Nucleus accumbens (tissue), 56 donors: ENCODE measurements at regions not wholly inside any gene's neighbourhood (a gene's known extent, or its start where the extent isn't known, plus 50 kb on each side); places are given as distances from the start of the nearest gene placed in this dataset.

Experiments used
- DNase-seq, 56 donors: peaks; one replicate each; lab custom pipeline; 2025; lab: John Stamatoyannopoulos, UW

DNA sequence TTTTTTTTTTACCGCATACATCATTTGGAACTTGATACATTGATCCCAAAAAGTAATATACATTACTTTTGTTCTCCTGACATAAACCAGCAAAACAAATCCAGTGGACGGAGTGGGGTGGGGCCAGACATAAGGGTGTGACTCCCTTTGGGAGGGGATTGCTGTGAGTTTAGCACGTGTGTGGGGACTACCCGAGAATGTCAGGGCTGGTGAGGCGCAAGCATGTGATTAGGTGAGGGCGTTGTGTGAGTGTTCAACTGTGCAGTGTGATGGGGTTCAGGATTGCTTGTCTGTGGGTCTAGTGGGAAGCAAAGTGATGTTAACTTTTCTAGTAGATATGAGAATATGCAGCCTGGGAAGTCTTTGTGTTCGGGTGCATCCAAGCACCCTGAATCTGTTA is 468.0 kb downstream of the TSHZ3 start:
- no peak for DNase-seq

DNA sequence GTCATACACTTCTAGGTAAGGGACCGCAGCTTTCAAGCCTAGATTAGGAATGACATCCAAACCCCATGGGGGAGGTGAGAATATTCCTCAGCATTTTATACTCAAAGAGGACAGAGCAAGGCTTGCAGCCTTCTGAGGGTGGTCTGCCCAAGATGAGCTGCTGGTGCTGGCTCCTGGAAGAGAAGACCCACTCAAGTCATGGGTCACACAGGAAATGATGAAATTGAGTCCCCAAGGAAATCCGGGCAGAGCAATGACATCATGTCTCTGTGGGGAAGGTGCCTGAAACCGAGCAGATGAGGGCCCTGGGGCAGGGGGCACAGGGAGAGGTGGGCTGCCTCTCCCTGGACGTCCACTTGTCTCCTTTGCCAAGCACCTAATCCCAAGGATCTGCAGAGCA is 468.7 kb downstream of the TSHZ3 start:
- no peak for DNase-seq

DNA sequence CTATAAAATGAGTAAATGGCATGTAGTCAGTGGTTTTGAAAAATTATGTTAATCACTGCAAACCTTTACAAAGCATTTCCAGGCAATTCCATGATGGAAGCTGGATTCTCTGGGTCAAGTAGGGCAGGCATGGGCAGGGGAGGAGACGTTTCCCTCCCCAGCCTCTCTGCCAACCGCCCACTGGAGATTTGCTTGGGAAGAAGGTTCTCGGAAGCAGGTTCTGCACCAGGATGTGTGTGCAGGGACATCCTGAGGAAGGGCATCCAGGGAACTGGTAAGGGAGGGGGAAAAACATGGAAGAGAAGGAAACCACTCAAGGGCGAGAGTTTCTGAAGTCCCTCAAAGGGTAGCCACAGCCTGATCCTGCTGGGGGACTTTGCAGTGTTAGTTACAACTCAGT is 469.1 kb downstream of the TSHZ3 start:
- no peak for DNase-seq

DNA sequence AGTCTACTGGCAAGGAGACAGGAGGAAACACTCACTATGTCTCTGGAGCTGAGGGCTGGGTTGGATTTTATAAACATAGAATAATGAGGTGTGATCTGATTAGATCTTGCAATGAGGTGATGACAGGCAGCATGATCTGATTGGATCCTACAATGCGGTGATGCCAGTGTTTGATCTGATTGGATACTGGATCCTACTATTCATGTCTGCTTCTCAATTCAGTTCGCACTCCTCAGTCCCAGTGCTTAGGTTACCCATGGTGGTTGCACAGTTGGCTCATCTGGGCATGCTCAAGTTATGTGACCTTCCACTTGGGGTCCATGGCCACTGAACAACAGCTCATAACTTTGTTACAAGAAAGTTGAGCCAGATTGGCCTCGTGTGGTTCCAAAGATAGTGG is 469.5 kb downstream of the TSHZ3 start:
- DNase-seq, result no peak

DNA sequence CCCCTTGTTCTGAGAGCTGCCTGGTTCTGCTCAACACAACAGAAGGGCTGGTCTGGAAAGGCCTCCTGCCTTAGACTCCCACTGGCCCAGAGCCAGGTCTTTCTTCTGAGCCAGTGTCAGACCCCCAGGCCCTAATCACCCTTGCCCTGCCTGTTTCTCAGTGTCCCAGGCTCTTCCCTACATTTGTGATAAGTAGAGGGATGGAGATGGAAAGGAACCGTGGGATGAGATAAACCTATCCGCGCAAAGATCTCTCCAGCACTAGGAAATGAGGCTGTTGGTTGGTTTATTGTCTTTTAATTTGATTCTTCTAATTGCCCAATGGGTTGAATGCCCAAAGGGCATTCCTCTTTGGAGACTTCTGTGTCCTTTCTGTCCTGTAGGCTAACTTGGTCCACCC is 470.0 kb downstream of the TSHZ3 start:
- DNase-seq, result no peak

DNA sequence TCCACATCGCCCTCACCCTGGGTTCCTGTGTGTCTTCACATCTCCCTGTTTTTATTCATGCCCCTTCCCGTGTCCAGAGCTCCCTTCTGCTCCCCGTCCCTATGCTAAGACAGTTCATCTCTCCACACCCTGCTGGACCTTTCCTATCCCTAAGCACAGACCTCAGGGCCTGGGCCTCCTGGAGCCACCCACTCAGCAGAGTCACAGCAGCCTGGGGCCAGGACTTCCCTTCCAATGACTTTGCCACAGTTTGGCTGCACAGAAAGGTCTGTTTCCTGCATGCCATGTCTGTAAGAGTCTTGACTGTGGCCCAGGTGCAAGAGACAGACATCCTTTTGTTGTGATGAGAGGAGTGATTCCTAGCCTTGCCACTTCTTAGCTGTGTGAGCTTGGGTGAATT is 470.7 kb downstream of the TSHZ3 start:
- no peak for DNase-seq

DNA sequence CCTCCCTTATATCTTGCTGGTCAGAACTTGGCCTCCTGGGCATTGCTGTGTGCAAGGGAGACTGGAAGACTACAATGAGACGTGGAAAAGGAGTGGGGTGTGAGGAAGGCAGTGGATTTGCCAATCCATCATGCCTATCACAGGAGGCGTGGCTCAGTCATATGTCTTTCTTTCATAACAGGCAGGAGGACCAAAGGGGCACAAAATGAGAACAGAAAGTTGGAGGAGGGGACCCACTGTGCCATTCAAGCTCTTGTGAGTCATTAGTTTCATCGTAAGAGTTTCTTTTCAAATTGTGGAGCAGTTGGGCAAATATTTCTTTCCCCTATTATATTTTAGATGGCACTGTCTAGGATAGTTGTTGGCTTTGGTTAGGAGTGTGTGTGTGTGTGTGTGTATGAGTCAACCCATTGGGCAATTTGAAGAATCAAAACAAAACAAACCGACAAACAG is 471.5 kb downstream of the TSHZ3 start:
- DNase-seq, result peak in 1 of 56 donors; percentile 9

DNA sequence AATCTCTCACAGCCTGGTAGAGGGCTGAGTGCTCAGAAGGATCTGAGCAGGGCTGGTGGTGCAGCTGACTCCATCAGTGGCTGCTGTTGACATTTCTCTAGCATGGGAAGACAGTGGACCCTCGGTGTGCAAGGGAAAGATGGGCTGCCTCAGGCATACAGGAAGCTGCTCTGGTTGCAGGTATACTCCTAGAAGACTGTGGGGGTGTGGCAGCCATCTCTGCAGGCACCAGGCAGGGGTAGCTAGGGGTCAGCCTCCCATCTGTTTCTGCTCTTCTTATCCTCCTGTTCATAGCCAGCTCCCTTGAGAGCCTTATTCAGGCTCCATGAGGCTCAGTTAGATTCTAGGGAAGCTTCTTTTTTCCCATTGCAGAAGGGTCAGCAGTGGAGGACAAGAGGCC is 475.5 kb downstream of the TSHZ3 start:
- no peak for DNase-seq

DNA sequence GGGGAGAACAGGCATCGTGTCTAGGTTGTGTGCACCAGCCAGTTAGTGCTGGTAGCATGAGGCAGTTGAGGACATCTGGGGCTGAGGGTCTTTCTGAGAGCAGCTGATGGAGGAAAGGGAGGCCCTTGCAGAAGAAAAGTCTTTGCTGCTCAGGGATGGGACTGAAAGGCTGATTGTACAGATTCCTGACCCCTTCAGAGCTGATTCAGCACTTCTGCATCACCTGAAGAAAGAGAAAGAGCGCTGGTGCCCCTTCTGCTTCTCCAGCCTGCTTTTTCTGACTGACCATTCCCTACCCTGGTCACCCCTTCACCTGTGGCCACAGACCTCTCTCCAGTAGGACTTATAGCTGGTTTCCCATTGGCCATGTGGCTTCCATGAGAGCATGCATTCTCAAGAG is 476.2 kb downstream of the TSHZ3 start:
- no peak for DNase-seq

DNA sequence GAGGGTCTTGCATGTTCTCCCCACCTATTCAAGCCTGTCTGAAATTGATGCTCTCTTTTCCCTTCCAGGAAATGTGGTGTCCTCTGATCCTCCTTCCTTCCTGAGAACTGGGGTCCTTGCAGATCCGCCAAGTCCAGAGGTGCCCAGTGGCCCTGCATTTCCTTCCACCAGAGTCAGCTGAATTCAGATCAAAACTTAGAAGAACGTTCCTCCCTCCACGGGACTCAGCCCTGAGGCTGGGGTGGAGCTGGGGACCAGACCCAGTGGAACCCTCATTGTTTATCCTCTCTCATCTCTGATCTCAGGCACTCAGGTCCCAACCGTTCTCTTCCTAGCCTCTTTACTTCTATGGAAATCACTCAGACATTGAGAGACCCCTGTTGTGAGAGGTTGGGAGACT is 477.3 kb downstream of the TSHZ3 start:
- no peak for DNase-seq

DNA sequence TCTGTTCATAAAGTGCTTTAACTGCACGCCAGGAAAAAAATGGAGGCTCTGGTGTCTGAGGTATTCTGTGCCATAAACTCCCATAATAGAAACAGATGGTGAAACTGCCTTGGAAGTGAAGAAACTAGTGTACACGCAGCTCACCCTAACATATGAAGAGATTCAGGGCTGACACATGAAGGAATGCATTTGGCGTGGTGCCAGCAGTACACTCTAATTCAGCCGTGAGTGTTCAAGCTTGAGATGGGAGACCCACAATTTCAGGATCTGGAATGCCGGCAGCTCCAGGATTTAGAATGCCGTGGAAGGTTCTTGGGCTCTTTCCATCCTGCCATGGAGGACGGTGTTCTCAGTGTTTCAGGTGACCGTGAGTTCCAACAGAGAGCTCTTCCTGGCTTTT is 478.4 kb downstream of the TSHZ3 start:
- DNase-seq, result no peak

DNA sequence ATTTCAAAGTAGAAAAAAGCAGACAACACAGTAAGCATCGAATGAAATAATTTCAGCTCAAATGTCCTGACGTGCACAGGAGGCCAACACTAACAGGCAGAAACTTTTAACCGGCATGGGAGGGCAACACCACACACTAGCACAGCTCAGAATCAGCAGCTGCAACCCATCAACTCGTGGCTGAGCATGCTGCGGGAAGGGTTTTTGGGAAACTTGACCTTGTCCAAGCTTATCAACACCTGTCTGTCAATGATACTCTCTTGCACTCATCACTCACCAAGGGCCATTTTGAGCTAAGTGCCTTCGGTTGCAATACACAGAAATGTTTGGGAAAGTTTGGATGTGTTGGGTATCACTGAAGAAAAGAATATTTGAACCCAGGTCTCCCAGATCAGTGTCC is 483.7 kb downstream of the TSHZ3 start:
- DNase-seq, result no peak

DNA sequence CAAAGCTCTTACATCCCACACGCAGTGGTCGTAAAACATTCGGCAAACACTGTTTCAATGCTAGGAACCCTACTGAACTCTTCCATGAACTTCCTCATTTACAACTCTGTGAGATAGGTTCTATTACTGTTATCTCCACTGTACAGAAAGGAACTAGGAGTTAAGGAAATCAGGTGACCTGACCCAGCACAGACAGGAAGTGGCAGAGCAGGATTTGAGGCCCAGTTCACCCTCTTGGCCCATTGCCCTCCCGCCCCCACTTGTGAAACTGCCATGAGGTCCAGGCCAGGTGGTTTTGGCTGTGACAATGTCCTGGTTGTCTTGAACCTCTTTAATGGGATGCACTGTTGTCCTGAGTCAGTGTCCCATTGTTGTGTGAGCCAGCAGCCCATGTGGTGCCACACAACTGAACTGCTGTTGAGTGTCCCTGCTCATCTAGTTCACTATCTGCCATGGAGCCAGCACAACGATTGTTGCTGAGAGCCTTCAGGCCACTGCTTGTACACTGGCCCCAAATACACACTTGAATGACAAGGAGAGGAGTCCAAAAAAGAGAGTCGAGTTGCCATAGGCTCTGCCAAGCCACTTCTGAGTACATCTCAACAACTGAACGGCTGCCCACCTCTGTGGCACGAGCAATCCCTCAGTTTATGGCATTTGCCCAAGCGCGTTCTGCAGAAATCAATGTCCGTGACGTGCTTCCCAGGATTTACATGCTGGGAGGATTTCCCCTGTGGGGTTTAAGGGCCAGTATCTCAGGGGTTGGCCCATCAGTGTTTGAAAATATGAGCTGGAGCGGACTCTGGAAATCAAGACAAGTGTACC is 484.6 kb downstream of the TSHZ3 start:
- DNase-seq, result peak in 35 of 56 donors; percentile 3 to 58 (median 18)

DNA sequence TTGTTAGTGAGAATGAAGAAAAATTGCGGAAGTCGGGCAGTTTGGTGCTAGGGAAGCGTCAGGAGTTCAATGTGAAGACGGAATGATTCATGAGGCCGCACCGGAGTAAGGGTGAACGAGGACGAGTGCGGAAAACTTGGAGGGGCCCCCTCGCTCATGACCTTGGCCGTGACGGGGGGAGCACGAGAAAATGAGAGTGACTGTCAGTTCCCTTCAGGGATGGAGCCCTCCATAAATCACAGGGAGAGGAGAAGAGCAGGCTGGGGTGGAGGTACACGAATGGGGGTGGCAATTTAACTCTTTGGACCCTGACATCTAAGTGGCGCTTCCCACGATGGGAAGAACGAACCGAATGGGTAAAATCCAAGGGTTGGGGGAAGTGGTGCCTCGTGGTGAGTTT is 486.4 kb downstream of the TSHZ3 start:
- no peak for DNase-seq

DNA sequence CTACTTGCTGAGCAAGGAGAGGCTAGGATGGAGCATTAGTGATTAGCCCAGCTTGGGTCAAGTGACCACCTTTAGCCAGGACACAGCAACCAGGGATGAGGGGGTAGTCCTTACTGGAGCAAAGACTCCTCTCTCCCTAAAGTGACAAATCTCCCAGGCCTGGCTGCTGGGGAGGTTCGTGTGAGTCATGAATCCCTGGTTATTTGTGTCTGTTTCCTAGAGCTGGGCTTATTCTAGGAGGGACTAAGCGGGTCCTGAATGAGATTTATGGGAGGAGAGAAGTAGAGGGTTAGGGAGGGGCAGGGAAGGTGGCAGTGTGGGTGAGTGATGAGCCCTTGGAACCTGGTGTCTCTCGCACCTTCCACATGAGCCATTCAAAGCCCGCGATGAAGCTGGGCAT is 487.3 kb downstream of the TSHZ3 start:
- DNase-seq, result no peak

DNA sequence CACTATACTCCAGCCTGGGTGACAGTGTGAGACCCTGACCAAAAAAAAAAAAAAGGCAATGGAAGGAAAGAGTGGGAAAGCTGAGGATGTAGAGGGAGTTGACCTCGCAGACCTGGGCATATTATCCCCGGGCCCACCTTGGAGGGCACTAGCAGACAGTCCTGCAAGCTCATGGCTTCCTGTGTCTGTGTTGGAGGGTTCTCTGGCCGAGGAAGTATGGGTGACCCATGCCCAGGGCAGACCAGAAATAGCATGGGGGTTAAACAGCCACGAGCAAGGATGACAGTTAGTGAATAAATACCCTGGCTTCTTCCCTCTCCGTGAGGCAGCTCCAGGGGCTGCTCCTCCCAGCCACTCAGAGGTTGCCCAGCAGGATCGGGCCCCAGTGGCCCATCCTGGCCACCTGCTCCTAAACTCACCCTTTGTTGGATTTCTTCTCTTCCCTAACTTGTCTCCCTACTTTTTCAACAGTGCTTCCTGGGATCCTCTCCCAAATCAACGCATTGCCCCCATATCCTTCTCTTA is 485.8 kb downstream of the ZNF536 start:
- no peak for DNase-seq

DNA sequence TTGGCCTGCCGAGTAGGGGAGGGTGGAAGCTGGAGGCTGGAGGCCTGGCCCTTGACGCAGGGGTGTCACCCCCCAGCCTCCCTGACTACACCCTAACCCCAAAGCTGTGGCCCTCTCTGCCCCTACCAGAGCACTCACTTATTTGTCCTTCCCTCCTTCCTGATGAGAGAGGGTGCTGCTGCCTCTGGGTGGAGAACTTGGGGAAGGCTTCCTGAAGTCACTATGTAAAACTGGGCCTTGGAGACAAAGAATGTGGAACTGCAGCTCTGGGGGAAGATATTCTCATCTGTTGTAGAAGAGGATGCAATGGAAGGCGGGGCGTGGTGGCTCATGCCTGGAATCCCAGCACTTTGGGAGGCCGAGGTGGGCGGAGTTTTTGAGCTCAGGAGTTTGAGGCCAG is 485.2 kb downstream of the ZNF536 start:
- DNase-seq, result no peak

DNA sequence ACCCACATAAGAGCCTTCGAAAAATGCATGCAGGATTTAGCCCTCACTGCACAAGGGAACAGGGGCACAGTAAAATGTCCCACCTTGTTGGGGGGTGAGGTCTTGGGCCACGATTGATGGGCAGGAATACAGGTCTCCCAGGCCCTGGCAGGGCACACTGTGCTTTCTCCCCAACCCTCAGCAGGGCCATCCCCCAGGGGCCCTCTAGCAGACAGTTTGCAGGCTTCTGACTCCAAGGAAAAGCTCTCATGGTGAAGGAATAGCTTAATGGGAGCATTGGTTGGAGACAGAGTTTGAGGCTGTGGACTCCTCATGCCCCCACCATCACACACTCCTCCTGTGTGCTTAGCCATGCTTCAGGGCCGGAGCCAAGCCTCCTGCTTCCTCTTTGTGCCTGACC is 484.6 kb downstream of the ZNF536 start:
- DNase-seq, result no peak

DNA sequence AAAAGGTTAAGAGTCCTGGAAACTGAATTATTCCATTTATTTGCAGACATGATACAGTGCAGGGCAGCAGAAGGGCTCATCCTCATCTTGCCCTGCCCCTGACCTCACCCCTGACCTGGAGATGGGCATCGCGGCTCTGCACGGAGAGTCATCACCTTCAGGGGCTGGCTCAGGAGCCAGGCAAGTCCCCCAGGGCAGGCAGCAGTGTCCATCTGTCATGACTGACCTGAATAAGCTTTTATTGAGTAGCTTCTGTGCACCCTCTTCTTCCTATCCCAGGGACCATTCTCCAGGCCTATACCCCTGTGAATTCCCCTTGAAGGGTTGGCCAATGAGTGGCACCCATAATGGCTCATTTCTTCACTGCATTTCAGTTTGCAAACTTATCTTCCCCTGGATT is 484.2 kb downstream of the ZNF536 start:
- DNase-seq, result no peak

DNA sequence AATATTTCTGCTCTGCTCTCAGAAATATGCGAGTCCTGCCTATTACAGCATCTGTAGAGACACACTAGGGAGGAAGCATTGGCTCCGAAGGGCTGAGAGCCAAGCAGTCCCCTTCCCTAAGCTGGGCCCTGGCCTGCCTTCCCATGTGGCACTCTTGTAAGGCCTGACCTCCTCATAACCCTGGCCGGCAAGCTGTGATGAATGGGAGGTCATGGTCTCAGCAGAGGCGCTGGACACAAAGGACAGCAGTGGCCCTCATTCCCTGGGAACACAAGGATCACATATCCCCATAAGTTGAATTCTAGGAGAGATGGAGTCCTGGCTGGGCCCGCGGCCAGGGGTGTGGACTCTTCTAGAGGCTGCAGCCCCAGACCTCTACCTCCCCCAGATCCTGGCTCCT is 483.3 kb downstream of the ZNF536 start:
- DNase-seq, result no peak

DNA sequence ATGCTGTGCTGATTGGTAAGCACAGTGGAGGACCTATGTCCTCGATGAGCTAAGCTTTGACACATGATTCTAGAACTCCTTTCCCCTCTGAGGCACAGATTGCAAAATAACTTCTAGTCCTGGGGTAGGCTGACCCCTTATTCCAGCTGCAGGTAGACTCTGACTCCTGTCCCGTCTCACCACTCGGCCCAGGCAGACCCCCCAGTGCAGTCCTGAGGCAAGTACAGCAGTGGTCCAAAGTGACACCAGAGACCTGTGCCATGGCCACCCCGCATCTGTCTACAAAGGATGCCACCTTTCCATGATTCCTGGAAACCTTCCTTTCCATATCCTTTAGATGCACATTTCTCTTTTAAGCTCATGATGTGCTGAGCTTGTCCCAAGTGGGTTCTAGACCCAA is 482.5 kb downstream of the ZNF536 start:
- no peak for DNase-seq

DNA sequence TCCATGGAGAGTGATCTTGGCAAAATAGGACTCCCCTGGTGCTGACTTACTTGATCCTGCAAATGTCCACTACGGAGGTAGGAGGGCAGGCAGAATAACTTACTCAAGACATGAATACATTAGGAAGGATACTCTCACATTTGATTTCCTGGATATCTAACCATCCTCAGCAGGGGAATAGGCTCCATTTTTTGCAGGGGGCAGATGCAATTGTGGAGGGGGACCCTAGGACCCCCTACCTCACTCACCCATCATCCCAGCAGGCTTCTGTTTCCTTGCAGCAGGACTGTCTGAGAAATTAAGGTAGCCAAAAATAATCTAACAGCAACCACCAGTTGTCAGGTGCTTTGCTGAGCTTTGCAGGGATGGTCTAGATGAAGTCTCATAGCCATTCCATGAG is 482.0 kb downstream of the ZNF536 start:
- no peak for DNase-seq

DNA sequence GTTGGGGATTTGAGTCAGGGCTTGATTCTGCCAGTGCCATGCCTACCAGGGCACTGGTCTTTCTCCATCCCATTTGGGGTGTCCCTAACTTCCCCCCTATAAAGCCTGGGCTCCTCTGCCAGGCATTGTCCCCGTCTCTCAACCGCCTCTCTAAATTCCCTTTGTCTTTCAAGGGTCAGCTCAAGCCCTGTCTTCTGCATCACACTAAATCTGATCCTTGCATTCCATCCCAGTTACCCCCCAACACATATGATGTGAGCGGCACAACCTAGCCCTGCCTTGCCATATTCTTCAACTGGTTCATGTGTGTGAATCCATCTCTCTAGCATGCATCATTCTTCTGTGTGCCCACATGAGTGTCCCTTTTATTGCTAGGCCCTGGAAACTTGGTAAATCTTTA is 480.9 kb downstream of the ZNF536 start:
- DNase-seq, result no peak
